GM21423 (cell line): ENCODE measurements at regions not wholly inside any gene's neighbourhood (a gene's known extent, or its start where the extent isn't known, plus 50 kb on each side); places are given as distances from the start of the nearest gene placed in this dataset.

Source experiments
- ATAC-seq: cut with Tn5 transposase; IDR thresholded peaks from one replicate; pipeline ENCODE4 v1.9.1; 2021; ENCODE audit warnings: mild to moderate bottlenecking, moderate library complexity; ENCODE audit not compliant: unreplicated experiment

DNA sequence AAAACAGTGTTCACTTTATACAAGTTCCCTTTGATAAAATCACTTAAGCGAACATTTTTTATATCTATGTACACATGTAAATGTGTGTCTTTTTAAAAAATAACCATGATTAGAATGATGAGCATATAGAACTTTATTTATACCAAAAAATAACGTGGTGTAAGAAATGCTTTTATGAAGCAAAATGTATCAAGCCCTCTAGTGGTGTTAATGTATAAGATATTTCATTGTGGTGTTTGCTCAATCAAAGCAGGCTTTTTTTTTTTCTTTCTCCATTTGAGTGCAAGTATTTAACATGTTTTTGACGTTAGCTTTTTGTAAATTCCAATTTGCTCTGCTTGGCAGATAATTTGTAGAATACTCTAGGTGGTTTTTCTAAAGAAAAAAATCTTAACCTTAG, 2092.4 kb upstream of the TENM3 start:
- no peak for ATAC-seq

DNA sequence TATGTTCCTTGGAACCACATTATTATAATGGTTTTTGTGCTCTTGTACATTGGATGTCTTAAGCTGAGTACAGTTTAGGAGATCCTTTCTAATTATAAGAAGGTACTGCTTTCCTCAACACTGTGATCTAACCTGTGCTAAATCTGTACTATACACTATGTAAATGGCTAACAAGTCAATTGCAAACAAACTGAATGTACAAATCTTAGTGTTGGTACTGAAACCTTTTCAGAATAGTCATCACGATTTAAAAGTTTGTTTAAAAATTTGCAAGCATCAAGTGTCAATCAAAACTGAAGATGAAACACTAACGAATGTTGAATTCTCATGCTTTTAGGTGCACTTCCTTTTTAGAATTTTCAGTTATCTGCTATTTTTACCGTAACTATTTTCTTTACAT, 2090.4 kb upstream of the TENM3 start:
- ATAC-seq, result no peak

DNA sequence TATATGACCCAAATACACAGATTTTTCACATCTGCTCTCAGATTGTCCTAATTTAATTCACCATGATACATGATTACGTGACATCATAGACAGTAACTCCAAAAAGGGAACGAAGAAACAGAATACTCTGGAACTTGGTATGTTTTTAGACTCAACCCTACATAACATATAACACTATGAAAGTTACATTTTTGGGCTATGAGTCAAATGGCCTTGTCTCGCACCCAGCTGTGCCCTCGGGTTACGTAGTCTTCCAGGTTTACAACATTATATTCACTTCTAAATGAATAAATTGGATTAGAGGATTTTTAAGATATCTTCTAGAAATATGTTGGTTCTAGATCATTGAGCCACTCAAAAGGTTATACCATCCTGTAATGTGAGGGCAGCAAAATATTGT, 2089.6 kb upstream of the TENM3 start:
- ATAC-seq, result no peak

DNA sequence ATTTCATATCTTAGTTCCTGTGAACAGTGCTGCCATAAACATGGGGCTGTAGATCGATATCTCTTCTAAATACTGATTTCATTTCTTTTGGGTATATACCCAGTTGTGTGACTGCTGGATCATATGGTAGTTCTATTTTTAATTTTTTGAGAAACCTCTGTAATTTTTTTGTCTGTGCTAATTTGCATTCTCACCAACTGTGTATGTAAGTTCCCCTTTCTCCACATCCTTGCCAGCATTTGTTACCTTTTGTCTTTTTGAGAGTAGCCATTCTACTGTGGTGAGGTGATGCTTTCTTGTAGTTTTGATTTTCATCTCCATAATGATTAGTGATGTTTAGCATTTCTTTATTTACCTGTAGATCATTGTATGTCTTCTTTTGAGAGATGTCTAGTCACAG, 2086.5 kb upstream of the TENM3 start:
- ATAC-seq, result peak; percentile 63

DNA sequence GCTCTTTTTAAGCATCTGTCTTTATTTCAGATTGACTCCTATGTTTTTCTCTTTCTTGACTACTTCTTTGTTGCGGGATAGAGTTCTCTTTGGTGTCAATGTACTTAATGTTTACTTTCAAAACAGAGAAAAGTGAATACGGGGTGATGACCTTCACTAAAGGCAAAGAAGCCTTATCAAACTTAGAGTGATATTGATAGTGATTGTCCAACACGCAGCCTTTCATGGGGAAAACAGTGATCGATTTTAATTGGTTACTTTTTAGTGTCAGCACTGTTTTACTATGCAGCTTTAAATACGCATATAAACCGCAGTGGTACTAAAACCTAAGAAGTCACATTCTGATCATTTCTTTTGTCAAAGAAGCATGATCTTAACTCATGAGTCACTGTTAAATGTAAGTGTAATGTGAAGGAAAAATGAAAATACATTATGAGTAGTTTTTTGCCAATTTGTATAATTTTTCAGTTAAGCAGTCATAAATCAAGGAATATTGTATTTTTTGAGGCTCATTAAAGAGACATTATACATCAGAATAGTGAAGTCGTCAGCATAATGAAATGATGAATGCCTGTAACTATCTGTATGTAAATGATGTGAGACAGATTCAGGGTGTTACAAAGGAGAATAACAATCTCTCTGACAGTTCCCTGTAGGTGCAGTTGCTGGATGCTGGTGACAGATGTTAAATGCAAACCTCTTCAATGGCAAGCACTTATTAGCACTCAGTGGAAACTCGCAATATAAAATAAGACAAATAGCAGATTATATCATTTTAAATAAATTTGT, 2082.8 kb upstream of the TENM3 start:
- ATAC-seq, result no peak

DNA sequence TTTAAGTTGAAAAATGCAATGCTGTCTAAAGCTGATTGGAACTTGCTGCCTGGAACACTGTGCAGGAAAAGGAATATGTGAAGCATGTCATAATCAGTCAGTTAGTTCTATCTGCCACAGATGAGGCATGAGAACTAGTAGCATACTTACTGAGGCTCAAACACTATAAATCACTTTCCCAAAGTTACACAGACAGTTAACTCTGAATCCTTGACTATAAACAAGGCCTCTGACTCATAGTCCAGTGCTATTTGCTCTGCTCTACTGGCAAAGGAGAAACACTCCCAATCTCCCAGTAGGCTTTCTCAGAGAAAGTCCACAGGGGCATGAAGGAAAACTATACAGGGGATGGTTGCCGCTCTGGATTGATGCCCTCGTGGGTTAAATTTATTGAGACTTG, 2078.4 kb upstream of the TENM3 start:
- no peak for ATAC-seq

DNA sequence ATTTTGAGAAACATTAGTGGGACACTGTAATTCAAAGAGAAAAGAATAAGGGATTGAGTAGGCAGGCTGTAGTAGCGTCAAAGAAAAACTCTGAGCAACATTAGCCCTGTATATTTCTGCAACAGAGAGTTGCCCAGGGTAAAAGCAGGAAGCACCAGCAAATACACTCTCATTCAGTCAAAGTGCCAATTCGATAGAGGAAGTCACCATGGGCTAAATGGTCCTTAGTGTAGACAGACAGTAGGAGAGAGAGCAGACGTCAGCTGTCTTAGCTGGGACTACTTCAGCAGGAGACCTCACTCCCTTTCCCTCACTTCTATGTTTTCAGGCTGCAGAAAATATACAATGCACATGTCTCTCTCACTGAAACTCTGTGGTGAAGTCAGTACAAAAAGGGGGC, 2073.8 kb upstream of the TENM3 start:
- no peak for ATAC-seq

DNA sequence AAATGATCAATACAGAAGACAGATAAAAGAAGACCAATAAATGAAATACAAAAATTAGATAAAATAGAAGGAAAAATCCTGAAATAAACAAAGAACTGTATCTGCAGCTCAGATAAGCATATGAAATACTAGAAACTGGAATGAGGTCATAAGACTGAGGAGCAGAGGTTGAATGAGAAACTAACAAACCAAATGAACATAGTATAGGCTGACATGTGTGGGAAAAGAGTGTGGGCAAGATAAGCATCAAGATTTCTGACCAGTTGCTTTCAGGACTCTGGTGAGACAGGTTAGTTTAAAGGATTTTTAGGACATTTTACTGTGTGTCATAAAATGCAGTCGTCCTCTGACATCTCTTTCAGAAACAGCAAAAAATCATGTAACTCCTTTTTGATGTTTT, 2073.2 kb upstream of the TENM3 start:
- no peak for ATAC-seq

DNA sequence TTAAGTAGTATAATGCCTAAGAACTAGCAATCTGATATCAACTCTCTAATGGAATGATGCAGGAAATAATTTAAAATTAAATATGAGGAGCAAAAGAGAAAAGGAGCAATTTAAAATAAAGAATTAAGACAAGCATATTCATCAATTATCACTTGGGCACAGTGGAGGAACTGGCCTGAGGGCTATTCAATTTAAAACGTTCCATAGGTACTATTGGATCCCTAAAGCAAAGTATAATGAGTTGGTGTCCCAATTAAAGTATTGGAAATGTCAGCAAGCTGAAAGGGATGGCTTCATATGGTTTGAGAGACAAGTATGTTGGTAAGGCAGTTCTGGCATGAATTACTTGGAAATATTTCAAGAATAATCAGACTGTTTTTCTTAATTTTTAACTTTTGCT, 2064.1 kb upstream of the TENM3 start:
- no peak for ATAC-seq

DNA sequence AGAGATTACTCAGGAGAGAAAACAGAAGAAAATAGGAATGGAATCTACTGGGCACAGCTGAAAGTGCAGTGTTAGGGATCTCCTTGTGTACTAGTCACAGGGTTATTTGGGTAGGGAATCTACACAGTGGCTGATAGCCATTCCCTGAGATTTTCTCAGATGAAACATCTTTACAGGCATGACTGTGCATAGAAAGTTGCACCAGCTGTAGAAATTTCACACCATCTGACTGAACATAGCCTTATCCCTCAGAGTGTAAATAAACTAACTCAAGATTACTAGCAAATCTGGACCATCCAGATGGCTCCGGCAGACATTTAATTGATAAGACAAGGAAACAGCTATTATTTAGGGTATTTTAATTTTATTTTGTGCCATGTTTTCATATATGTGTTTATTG, 2053.5 kb upstream of the TENM3 start:
- no peak for ATAC-seq

DNA sequence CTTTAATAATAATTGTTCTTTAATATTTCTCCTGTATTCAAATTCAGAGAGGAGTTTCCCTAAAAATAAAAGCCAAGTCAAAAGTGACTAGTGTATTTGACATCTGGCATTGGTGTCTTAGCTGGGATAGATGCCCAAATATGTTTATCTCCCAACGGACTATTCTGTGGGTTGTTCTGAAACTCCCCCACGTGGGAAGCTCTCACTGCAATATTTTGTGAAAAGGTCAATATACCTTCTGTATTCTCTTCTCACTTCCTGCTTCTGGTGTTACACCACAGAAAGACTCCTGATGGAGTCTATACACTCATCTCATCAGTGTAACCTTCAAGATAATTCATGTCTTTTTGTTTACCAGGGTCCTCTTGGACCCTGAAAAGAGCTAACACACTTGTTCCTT, 2052.8 kb upstream of the TENM3 start:
- ATAC-seq, result peak; percentile 70

DNA sequence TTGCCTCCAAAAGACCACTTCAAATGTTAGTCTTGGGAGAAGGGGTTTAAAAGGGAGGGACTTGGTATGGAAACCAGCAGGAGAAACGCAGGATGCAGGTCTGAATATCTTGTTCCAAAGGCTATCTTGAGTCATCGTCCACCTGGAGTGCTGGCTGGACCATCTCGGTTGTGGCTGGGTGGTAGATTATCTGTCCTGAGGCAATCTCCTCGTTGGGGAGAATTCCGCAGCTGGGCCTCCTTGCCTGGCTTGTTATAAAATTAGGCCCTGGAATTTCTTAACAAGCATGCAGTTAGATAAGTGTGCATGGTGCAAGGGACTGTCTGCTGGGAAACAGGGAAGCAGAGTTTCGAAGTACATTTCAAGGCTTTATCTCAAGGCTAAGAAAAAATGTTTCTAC, 2045.7 kb upstream of the TENM3 start:
- ATAC-seq, result no peak

DNA sequence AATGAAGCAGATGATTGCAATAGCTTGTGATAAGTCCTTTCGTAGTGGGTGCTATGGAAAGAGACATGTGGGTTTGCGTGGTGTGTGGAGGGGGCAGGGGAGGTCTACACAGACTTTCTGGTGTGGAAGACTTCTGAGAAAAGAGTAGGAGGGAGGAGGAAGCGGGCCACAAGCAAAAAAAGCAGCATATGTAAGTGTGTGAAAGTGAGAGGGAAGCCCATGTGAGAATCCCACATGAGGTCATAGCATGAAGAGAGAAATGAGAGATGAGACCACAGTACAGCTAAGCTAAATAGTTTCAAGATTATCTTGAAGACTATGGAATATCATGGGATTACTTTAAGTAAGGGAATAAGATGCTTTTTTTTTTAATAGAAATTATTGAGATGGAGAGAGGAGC, 2039.9 kb upstream of the TENM3 start:
- peak; percentile 74 for ATAC-seq

DNA sequence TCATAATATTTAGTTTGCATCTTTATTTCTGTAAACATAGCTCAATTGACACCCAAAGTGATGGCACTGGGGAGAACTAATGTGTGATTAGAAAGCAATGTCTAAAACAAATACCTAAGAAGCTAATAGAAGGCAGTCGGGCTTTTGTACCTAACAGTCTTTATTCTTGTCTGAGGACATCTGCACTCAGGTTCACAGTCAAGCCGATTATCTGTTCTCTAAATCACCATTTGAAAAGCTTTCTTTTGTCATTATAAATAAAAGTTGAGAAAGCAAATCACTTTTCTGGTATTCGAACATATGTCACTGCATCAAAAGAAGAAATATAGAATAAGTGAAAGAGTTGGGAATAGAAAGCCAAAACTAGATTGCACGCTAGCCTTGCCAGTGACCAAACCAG, 2037.9 kb upstream of the TENM3 start:
- ATAC-seq, result no peak

DNA sequence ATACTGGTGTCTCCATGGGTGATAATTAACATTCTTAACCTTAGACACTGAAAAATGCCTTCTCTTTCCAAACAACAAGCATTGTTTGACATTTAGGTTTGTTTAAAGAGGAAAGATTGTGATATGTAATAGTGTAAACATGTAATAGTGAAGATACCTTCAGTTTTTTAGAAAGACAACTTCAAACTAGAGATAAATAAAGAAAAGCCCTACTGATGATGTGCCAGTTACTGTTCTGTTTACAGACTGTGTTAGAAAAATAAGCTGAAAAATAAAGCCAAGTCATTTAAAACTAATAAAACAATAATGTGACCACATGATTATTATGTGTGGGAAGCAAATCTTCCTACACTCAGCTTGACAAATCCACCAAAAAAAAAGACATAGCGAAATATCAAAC, 2035.3 kb upstream of the TENM3 start:
- ATAC-seq, result no peak

DNA sequence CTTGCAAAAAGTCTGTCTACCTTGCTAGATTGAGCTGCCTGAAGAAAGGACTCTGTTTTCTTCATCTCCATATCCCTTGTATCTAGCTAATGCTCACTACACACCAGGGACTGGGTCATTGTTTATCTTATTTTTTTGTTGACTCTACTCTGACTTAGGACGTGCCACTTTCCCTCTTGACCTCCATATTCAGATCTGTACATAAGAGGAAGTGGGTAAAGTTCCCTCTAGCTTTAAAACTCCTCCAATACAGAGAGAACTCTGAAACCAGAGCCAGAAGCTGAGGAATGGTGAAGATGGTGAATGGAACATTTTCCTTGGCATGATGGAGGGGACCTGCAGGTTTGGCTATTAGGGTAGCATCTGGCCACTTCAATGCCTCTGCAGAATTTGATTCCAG, 2026.1 kb upstream of the TENM3 start:
- no peak for ATAC-seq

DNA sequence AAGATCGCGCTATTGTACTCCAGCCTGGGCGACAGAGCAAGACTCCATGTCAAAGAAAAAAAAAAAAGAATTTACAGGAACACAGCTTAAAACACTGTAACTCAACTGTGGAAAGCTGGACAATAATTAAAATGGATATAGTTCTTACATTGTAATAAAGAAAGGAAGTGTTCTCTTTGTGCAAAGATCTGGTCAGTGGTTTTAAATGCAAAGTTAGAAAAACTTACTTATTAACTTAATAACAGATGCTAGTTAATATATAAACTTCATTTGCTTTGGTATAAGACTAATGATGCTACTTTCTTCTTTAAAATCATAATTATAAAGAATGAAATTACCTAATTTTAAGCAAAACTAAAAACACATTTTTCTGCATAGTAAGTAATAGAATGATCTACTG, 2024.1 kb upstream of the TENM3 start:
- ATAC-seq, result no peak

DNA sequence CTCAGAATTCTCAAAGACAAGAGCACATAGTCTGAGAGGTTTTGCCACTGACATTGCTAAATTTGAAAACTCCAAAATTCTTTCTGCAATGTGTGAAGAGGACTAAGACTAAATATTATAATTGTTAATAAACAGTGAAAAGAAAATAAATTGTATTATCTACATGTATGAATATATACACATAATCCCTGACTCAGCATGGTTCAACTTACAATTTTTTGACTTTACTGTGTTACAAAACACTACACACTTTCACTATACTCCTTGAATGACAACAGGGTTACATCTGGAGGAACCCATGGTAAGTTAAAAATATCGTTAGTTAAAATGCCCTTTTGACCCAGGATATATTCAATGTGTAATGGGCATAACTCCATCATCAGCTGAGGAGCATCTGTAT, 2017.2 kb upstream of the TENM3 start:
- no peak for ATAC-seq

DNA sequence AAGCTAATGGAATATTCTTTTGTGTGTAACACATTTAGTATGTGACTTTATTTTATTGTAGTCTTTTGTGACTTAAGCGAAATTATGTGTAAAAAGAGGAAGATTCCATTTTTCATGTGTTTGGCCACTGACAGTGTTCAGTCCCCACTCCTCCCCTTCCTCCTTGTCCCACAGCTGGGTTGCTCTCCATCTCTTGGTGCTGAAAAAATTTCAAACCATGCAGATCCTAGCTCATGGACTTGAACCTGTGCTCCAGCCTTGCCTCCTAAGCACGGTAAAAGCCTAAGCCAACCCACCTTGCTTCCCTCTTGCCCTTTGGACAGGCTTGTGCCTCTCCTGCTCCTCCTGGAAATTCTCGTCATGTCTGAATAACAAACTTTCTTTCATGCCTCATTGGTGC, 2008.5 kb upstream of the TENM3 start:
- ATAC-seq, result no peak

DNA sequence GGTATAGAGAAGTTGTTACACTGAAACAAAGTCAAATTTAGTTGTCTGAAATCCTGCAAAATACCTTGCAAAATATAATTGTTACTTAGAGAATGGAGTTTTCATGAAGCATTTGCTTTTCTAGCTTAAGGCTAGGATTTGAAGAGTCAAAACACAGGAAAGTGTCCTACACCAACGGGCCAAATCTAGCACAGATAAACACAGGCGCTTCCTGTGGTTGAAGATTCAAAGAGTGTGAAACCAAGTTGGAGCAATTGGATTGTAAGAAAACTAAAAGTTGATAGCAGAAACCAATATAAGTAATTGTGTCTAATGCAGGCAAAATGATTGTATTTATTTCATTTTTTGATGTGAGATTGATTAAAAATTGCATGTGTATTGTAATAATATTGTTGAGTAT, 2002.5 kb upstream of the TENM3 start:
- ATAC-seq, result no peak

DNA sequence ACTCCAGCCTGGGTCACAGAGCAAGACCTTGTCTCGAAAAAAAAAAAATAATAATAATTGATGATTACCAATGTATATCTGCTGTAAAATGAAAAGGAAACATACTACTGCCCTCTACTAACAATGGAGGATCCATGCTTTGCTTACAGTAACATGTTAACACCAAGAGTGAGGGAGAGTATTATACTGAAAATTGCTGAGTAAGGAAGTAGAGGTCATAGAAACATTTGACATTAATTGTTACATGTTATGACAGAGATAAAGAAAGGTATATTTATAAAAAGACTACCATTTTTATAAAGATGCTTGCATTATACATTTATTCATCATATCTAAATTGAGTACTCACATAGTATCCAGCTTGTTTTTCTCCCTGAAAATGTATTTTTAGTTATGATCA, 1989.8 kb upstream of the TENM3 start:
- ATAC-seq, result no peak

DNA sequence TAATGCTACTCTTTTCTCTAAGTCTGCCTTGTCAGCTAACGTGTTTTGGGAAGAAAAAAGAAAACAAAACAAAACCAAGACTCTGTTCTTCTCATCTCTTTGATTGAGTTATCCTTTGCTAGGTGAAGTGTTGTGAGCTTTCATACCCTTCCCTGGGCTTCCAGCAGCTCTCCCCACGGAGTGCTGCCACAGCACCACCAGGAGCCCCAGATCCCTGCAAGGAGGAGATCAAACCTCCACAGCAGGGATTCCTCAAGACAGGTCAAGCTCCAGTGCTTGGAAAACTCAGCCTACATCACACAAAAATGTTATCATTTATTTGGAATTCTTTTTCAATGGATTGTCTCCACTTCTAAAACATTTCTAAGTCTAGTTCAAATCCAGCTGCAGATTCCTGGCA, 1981.9 kb upstream of the TENM3 start:
- ATAC-seq, result no peak

DNA sequence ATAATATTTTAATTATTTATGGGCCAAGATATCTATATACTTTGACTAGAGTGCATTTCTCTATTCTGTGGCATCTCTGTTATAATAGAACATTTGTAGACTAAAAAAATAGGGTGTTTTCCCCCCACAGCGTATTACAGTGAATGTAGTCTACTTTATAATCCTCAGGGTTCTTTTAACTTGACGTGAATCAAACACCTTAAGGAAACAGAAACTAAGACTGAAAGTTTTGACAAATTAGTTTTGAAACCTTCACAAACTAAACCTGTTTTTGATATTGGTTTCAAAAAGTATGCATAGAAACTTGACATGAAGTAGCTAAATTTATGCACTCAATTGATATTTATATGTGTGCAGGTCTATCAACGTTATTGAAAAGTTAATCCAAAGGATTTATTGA, 1963.1 kb upstream of the TENM3 start:
- peak; percentile 89 for ATAC-seq
